C4-2B (cell line): ENCODE measurements at regions not wholly inside any gene's neighbourhood (a gene's known extent, or its start where the extent isn't known, plus 50 kb on each side); places are given as distances from the start of the nearest gene placed in this dataset.

Source experiments
- ZFX ChIP-seq: fragments of 450-650 bp; IDR thresholded peaks from 2 replicates; pipeline ENCODE4 v1.6.1; 2017
- TF ChIP-seq, protein P1 (sequence below): fragments of 450-650 bp; conservative IDR thresholded peaks from 2 replicates; pipeline ENCODE4 v1.5.1; 2017; ENCODE audit warnings: mild to moderate bottlenecking

DNA sequence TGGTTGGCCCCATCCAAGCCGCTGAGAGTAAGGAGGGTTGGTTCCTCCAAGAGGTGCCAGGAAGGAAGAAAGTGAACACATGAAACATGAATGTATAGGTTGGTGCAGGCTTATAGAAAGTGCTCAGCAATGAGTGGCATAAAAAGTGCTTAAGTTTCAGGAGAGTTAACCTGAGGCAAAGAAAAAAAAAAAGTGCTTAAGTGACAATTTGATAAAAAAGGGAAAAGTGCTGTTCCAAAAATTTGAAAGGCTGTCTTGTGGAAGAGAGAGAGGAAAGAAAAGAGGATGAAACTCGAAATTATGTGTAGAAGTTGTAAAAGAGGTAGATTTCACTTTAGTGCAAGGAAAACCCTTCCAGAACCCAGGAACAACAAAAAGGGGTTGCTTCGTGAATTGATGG is 85.5 kb upstream of the MAP4K4 start:
- TF ChIP-seq, protein P1, sequence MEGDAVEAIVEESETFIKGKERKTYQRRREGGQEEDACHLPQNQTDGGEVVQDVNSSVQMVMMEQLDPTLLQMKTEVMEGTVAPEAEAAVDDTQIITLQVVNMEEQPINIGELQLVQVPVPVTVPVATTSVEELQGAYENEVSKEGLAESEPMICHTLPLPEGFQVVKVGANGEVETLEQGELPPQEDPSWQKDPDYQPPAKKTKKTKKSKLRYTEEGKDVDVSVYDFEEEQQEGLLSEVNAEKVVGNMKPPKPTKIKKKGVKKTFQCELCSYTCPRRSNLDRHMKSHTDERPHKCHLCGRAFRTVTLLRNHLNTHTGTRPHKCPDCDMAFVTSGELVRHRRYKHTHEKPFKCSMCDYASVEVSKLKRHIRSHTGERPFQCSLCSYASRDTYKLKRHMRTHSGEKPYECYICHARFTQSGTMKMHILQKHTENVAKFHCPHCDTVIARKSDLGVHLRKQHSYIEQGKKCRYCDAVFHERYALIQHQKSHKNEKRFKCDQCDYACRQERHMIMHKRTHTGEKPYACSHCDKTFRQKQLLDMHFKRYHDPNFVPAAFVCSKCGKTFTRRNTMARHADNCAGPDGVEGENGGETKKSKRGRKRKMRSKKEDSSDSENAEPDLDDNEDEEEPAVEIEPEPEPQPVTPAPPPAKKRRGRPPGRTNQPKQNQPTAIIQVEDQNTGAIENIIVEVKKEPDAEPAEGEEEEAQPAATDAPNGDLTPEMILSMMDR = no peak
- TF ChIP-seq ZFX = no peak
